Neural progenitor cell (in vitro differentiated cells): ENCODE measurements at regions not wholly inside any gene's neighbourhood (a gene's known extent, or its start where the extent isn't known, plus 50 kb on each side); places are given as distances from the start of the nearest gene placed in this dataset.
"Not testable (repeated sequence)": the region's sequence is repeated elsewhere in the genome, so short reads cannot be mapped to it uniquely, and the experiment has no call there.

ENCODE experiments used
- CTCF ChIP-seq: fragments of 200-600 bp; sonication (generic); IDR thresholded peaks from 2 replicates; pipeline ENCODE4 v1.5.1; 2017; ENCODE audit warnings: antibody characterized with exemption, mild to moderate bottlenecking
- EZH2 ChIP-seq: fragments of 200-600 bp; sonication (generic); IDR thresholded peaks from 2 replicates; pipeline ENCODE4 v1.6.1; 2017; ENCODE audit warnings: antibody characterized with exemption, mild to moderate bottlenecking, moderate library complexity
- EZH2phosphoT487 ChIP-seq: fragments of 200-600 bp; sonication (generic); IDR thresholded peaks from 2 replicates; pipeline ENCODE4 v1.6.1; 2017; ENCODE audit warnings: antibody characterized with exemption

DNA sequence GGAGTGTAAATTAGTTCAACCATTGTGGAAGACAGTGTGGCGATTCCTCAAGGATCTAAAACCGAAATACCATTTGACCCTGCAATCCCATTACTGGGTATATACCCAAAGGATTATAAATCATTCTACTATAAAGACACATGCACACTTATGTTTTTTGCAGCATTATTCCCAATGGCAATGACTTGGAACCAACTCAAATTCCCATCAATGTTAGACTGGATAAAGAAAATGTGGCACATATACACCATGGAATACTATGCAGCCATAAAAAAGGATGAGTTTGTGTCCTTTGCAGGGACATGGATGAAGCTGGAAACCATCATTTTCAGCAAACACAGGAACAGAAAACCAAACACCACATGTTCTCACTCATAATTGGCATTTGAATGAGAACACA is 137.5 kb downstream of the ZNF648 start:
- not testable (repeated sequence) for TF ChIP-seq EZH2, CTCF, EZH2phosphoT487
